ENCODE measurements at regions not wholly inside any gene's neighbourhood (a gene's known extent, or its start where the extent isn't known, plus 50 kb on each side); places are given as distances from the start of the nearest gene placed in this dataset.
"Not testable (repeated sequence)": the region's sequence is repeated elsewhere in the genome, so short reads cannot be mapped to it uniquely, and the experiment has no call there.

DNA sequence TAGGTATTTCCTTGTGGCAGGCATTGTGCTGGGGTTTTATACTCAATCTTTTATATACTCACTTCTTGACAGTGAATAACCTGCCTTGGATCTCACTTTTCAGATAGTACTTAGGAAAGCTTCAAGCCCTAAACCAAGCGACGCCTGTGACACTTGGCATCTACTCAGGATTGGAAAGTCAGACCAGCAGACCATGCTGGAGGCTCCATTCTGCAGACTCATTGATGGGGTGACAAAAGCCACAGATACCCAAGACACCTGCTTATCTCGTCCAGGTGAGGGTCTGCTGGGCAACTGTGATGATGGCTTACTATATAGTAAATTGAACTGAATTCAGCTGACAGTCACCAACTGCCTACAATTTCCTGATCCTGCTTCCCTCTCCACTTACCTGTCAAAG, 79.4 kb upstream of the MRPS22 start:
- no peak for TF ChIP-seq EZH2phosphoT487 (IDR thresholded peaks at IDR 0.05; ENCODE audit: low read depth)
- TF ChIP-seq, protein P1, sequence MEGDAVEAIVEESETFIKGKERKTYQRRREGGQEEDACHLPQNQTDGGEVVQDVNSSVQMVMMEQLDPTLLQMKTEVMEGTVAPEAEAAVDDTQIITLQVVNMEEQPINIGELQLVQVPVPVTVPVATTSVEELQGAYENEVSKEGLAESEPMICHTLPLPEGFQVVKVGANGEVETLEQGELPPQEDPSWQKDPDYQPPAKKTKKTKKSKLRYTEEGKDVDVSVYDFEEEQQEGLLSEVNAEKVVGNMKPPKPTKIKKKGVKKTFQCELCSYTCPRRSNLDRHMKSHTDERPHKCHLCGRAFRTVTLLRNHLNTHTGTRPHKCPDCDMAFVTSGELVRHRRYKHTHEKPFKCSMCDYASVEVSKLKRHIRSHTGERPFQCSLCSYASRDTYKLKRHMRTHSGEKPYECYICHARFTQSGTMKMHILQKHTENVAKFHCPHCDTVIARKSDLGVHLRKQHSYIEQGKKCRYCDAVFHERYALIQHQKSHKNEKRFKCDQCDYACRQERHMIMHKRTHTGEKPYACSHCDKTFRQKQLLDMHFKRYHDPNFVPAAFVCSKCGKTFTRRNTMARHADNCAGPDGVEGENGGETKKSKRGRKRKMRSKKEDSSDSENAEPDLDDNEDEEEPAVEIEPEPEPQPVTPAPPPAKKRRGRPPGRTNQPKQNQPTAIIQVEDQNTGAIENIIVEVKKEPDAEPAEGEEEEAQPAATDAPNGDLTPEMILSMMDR (IDR thresholded peaks at IDR 0.05; ENCODE audit: low read depth, low read length) = no peak
- no peaks in the 10 kb centered on the region for H3K9me3 ChIP-seq (ENCODE audit: insufficient read depth, low read length)
- no peak overlapping the region for H2AFZ ChIP-seq (ENCODE audit: low read depth, low read length)
- H3K4me2 ChIP-seq (ENCODE audit: low read length) = no peak overlapping the region
- no peak overlapping the region for H3K4me3 ChIP-seq (ENCODE audit: low read length)
- no peak overlapping the region for H3K27ac ChIP-seq (ENCODE audit: low read length)
- H4K20me1 ChIP-seq (ENCODE audit: insufficient read depth, low read length) = no peaks in the 10 kb centered on the region
- H3K9ac ChIP-seq (ENCODE audit: low read length) = no peak overlapping the region
- H3K36me3 ChIP-seq (replicated peaks; ENCODE audit: low read depth, low read length) = no peaks in the 10 kb centered on the region
- no peaks in the 10 kb centered on the region for H3K4me1 ChIP-seq (ENCODE audit: low read length)
- no peaks in the 10 kb centered on the region for H3K27me3 ChIP-seq (ENCODE audit: low read depth, low read length)
- no peaks in the 10 kb centered on the region for H3K79me2 ChIP-seq (ENCODE audit: low read length)

DNA sequence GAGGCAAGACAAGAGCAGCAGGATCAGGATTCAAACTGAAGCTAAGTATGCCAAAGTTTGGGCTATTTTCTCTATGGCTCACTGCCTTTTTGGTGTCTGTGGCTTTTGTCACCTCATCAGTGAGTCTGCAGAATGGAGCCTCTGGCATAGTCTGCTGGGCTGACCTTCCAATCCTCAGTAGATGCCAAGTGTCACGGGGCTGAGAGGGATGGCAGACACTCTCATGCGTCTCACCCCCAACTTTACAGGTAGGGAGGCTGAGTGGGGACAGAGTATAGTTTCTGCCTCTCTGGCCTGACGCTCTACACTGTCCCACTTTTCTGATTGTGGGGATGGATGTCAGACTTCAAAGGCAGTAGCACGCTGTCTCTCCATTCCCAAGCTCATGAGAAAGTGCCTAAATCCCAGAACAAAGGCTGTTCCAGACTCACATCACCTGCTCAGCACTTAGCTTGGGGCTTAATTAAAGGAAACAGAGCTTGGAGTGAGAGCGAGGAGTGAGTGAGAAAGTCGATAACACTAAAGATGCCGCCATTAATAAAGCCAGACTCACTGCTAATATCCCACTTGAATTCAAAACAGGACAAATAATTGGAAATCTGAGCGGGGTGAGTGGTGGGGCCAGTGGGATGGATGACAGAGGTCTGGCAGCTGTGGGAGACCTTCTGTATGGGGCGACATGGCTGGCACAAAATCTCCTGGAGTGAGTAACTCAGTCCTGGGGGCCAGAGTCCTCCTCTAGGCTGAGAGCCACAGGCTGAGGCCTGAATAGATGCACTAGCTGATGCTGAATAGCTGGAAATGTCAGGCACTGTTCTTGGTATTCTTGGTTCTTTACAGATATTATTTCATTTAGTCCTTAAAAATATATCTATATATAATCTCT, 78.4 kb upstream of the MRPS22 start:
- Histone ChIP-seq H3K79me2 (ENCODE audit: low read length) (no peaks in the 10 kb centered on the region), H3K4me1 (ENCODE audit: low read length) (no peaks in the 10 kb centered on the region), H2AFZ (ENCODE audit: low read depth, low read length) (no peak overlapping the region), H4K20me1 (ENCODE audit: insufficient read depth, low read length) (no peaks in the 10 kb centered on the region), H3K27ac (ENCODE audit: low read length) (no peak overlapping the region), H3K4me2 (ENCODE audit: low read length) (no peak overlapping the region), H3K4me3 (ENCODE audit: low read length) (no peak overlapping the region), H3K27me3 (ENCODE audit: low read depth, low read length) (0 out of 2 replicates have a peak, but pooled peaks cover 3% of the 10 kb centered on the region), H3K9me3 (ENCODE audit: insufficient read depth, low read length) (no peaks in the 10 kb centered on the region), H3K36me3 (replicated peaks; ENCODE audit: low read depth, low read length) (no peaks in the 10 kb centered on the region), H3K9ac (ENCODE audit: low read length) (no peak overlapping the region)
- TF ChIP-seq EZH2phosphoT487 (IDR thresholded peaks at IDR 0.05; ENCODE audit: low read depth) = no peak
- TF ChIP-seq, protein P1 (IDR thresholded peaks at IDR 0.05; ENCODE audit: low read depth, low read length) = no peak

DNA sequence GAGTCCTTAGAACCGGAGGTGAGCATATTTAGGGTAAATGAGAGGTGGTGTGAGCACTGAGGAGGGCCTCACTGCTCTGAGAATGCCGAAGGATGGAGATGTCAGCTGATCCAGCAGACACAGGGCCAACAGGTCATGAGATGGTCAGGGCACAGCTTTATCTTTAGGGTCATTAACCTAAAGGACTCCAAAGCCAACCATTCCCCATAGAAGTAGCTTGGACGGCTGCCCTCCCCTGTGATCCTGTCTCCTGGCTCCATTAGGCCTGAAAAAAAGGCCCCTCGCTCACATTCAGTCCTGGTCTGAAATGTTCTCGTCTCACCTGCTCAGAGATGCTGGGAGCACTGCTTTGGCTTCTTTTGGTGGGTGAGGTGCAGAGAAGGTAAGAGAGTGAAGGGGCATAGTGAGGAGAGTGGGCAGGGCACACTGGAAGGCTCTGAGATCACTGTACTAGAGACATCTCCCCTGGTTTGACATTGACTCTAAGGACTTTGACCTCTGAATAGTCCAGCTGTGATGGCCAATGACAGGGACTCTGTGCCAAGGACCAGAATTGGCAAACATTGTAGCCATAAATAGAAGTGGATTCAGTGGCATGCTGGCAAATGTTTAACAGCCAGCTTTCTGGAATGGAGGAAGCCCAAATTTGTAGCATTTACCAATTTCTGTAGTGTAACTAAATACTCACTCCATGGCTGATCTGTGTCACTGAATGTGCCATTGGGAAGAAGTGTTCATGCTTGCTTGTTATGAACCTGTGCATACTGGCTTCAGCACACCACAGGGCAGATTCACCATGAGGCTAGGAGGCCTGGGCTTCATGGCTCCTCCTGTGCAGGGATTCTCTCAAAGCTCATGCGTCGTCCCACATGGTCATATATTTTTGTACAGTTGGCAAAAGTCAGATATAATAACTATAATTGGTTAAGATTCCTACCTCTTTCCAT, 76.2 kb upstream of the MRPS22 start:
- 0 out of 2 replicates have a peak, but pooled peaks cover 3% of the 10 kb centered on the region for H3K27me3 ChIP-seq (ENCODE audit: low read depth, low read length)
- H4K20me1 ChIP-seq (ENCODE audit: insufficient read depth, low read length) = no peaks in the 10 kb centered on the region
- no peaks in the 10 kb centered on the region for H3K36me3 ChIP-seq (replicated peaks; ENCODE audit: low read depth, low read length)
- no peak overlapping the region for H3K4me2 ChIP-seq (ENCODE audit: low read length)
- H3K9me3 ChIP-seq (ENCODE audit: insufficient read depth, low read length) = no peaks in the 10 kb centered on the region
- no peaks in the 10 kb centered on the region for H3K79me2 ChIP-seq (ENCODE audit: low read length)
- TF ChIP-seq EZH2phosphoT487 (IDR thresholded peaks at IDR 0.05; ENCODE audit: low read depth) = no peak
- TF ChIP-seq, protein P1 (IDR thresholded peaks at IDR 0.05; ENCODE audit: low read depth, low read length) = no peak
- no peak overlapping the region for H2AFZ ChIP-seq (ENCODE audit: low read depth, low read length)
- H3K9ac ChIP-seq (ENCODE audit: low read length) = no peak overlapping the region
- H3K4me1 ChIP-seq (ENCODE audit: low read length) = no peaks in the 10 kb centered on the region
- no peak overlapping the region for H3K27ac ChIP-seq (ENCODE audit: low read length)
- no peak overlapping the region for H3K4me3 ChIP-seq (ENCODE audit: low read length)

DNA sequence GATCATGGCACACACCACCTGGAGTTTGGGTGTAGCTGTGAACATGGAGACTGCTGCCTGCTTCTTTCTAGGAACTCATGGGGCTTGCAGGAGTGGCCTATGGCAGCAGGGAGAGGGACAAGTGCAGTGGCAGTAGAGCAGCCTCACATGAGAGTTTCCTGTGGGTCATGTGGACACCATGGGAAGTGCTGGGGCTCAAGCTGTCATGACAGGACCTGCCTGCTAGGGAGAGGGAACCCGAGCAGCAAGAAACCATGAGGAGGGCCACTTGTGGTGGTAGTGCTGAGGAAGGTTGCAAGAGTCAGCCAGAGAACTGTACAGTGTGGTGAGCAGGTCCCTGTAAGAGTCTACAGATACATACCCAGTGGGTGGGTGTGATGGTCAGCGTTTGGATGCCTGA, 73.8 kb upstream of the MRPS22 start:
- Histone ChIP-seq H3K9ac (ENCODE audit: low read length) (no peak overlapping the region), H3K4me1 (ENCODE audit: low read length) (no peaks in the 10 kb centered on the region), H3K27ac (ENCODE audit: low read length) (no peak overlapping the region), H3K4me2 (ENCODE audit: low read length) (no peak overlapping the region), H3K79me2 (ENCODE audit: low read length) (no peaks in the 10 kb centered on the region), H3K9me3 (ENCODE audit: insufficient read depth, low read length) (no peaks in the 10 kb centered on the region), H3K36me3 (replicated peaks; ENCODE audit: low read depth, low read length) (no peaks in the 10 kb centered on the region), H3K4me3 (ENCODE audit: low read length) (no peak overlapping the region), H3K27me3 (ENCODE audit: low read depth, low read length) (0 out of 2 replicates have a peak, but pooled peaks cover 3% of the 10 kb centered on the region), H4K20me1 (ENCODE audit: insufficient read depth, low read length) (no peaks in the 10 kb centered on the region), H2AFZ (ENCODE audit: low read depth, low read length) (no peak overlapping the region)
- TF ChIP-seq, protein P1 (IDR thresholded peaks at IDR 0.05; ENCODE audit: low read depth, low read length) = no peak
- TF ChIP-seq EZH2phosphoT487 (IDR thresholded peaks at IDR 0.05; ENCODE audit: low read depth) = no peak

DNA sequence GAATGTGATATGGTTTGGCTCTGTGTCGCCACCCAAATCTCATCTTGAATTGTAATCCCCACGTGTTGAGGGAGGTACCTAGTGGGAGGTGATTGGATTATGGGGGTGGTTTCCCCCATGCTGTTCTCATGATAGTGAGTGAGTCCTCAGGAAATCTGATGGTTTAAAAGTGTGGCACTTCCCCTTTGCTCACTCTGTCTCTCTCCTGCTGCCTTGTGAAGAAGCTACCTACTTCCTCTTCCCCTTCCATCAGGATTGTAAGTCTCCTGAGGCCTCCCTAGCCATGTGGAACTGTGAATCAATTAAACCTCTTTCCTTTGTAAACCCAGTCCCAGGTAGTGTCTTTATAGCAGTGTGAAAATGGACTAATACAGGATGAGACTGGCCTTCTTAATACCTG, 73.2 kb upstream of the MRPS22 start:
- H4K20me1 ChIP-seq (ENCODE audit: insufficient read depth, low read length); H3K4me1 ChIP-seq (ENCODE audit: low read length); H2AFZ ChIP-seq (ENCODE audit: low read depth, low read length); H3K36me3 ChIP-seq (replicated peaks; ENCODE audit: low read depth, low read length); H3K79me2 ChIP-seq (ENCODE audit: low read length); H3K4me3 ChIP-seq (ENCODE audit: low read length); H3K4me2 ChIP-seq (ENCODE audit: low read length); H3K27ac ChIP-seq (ENCODE audit: low read length); H3K9ac ChIP-seq (ENCODE audit: low read length); H3K27me3 ChIP-seq (ENCODE audit: low read depth, low read length); H3K9me3 ChIP-seq (ENCODE audit: insufficient read depth, low read length): not testable (repeated sequence)

All from OCI-LY3 (cell line).